Caco-2 (cell line): ENCODE measurements at regions not wholly inside any gene's neighbourhood (a gene's known extent, or its start where the extent isn't known, plus 50 kb on each side); places are given as distances from the start of the nearest gene placed in this dataset.

Experiments
- BruUV-seq: library from RNA; stranded (reverse); fragments of 400-500 nt; replicated peaks from 2 replicates; lab custom pipeline; 2021; lab: Mats Ljungman, UMichigan
- CTCF ChIA-PET: fragments of 300-600 bp; sonication (Branson Sonifier 250); formaldehyde crosslinking; loops from one replicate; lab custom pipeline; 2022; ENCODE audit warnings: antibody characterized with exemption; lab: Charles Lee
- POLR2A ChIA-PET: fragments of 300-600 bp; sonication (Branson Sonifier 250); formaldehyde crosslinking; loops from one replicate; lab custom pipeline; 2022; ENCODE audit warnings: antibody characterized with exemption; lab: Charles Lee
- DNase-seq, 2 experiments: peaks; one replicate each; pipeline versions ENCODE4 v3.0.0 to v3.0.0-alpha.2; 2020 to 2022
- H3K27me3 ChIP-seq: replicated peaks from 2 replicates; pipeline ENCODE4 v1.6.0; 2011; ENCODE audit warnings: low read length; ENCODE audit not compliant: control insufficient read depth, insufficient read depth
- H3K36me3 ChIP-seq: 2 replicates; pipeline ENCODE4 v1.5.1; 2011; ENCODE audit warnings: low read length; ENCODE audit not compliant: control insufficient read depth, insufficient read depth
- H3K4me1 ChIP-seq: fragments of 250-450 bp; sonication (Bioruptor Pico); 2 replicates; pipeline ENCODE4 v1.5.1; 2020; ENCODE audit warnings: mild to moderate bottlenecking
- H3K4me3 ChIP-seq: 2 replicates; pipeline ENCODE4 v1.5.1; 2011; ENCODE audit warnings: low read depth, mild to moderate bottlenecking, control low read depth, low read length
- H3K9me3 ChIP-seq: fragments of 250-450 bp; sonication (Bioruptor Pico); 2 replicates; pipeline ENCODE4 v1.5.1; 2020; ENCODE audit warnings: mild to moderate bottlenecking, moderate library complexity
- H3K27ac Mint-ChIP-seq: one replicate; pipeline ENCODE4 v1.8.0; 2022; ENCODE audit warnings: mixed read lengths; ENCODE audit not compliant: unreplicated experiment
- H3K27me3 Mint-ChIP-seq: one replicate; pipeline ENCODE4 v1.8.0; 2022; ENCODE audit warnings: mixed read lengths; ENCODE audit not compliant: insufficient read depth, unreplicated experiment
- H3K36me3 Mint-ChIP-seq: one replicate; pipeline ENCODE4 v1.8.0; 2022; ENCODE audit warnings: mild to moderate bottlenecking, mixed read lengths; ENCODE audit not compliant: insufficient read depth, unreplicated experiment
- H3K4me1 Mint-ChIP-seq: one replicate; pipeline ENCODE4 v1.8.0; 2022; ENCODE audit warnings: low read depth, mixed read lengths; ENCODE audit not compliant: unreplicated experiment
- H3K4me3 Mint-ChIP-seq: one replicate; pipeline ENCODE4 v1.8.0; 2022; ENCODE audit warnings: mild to moderate bottlenecking, moderate library complexity, mixed read lengths; ENCODE audit not compliant: unreplicated experiment
- H3K9me3 Mint-ChIP-seq: one replicate; pipeline ENCODE4 v1.8.0; 2022; ENCODE audit warnings: mixed read lengths; ENCODE audit not compliant: unreplicated experiment
- CTCF ChIP-seq, 2 experiments: fragments of 200-600 bp in 1 of 2; IDR thresholded peaks; 1 replicate in 1 of 2; 2 replicates in 1 of 2; pipeline versions ENCODE4 v1.5.1 to v1.8.0; 2011 to 2022; ENCODE audit warnings: antibody characterized with exemption in 1 of 2, control low read depth in 1 of 2, inconsistent platforms in 1 of 2, low read depth in 1 of 2, low read length in 1 of 2, mild to moderate bottlenecking in 1 of 2, moderate library complexity in 1 of 2; ENCODE audit not compliant: insufficient read depth in 1 of 2, severe bottlenecking in 1 of 2, unreplicated experiment in 1 of 2
- intact Hi-C: fragments of 100-400 bp; cut with micrococcal nuclease; formaldehyde crosslinking; loops from one replicate; pipeline ENCODE4 v1.10.0; 2022; ENCODE audit not compliant: unreplicated experiment

- Histone ChIP-seq H3K9me3 (no peaks in the 10 kb centered on the region), H3K36me3 (no peaks in the 10 kb centered on the region), H3K27me3 (no peaks in the 10 kb centered on the region), H3K4me1 (no peaks in the 10 kb centered on the region), H3K4me3 (no peak overlapping the region)
- TF ChIP-seq CTCF (IDR thresholded peaks at IDR 0.05; ENCODE audit: insufficient read depth in 1 of 2, low read depth in 1 of 2, low read length in 1 of 2, severe bottlenecking in 1 of 2, unreplicated experiment in 1 of 2), result no peak
- CTCF ChIA-PET, result no interaction called here
- POLR2A ChIA-PET, result no interaction called here
- no peak overlapping the region for H3K4me3 Mint-ChIP-seq
- no peaks in the 10 kb centered on the region for H3K9me3 Mint-ChIP-seq
- no peaks in the 10 kb centered on the region for H3K4me1 Mint-ChIP-seq
- intact Hi-C loops, result no loop called here
- H3K27ac Mint-ChIP-seq, result no peak overlapping the region
- no peaks in the 10 kb centered on the region for H3K36me3 Mint-ChIP-seq
- no TSS peak for BruUV-seq
- H3K27me3 Mint-ChIP-seq, result peaks cover 3% of the 10 kb centered on the region
- no peak for DNase-seq
Observed at GRCh38 chr20:7195704-7196103, 428.2 kb downstream of the BMP2 start.

- peaks cover 3% of the 10 kb centered on the region for H3K27me3 Mint-ChIP-seq
- DNase-seq, result no peak
- no peaks in the 10 kb centered on the region for H3K9me3 Mint-ChIP-seq
- no peaks in the 10 kb centered on the region for H3K36me3 Mint-ChIP-seq
- POLR2A ChIA-PET, result no interaction called here
- H3K4me1 ChIP-seq, result no peaks in the 10 kb centered on the region
- CTCF ChIA-PET, result no interaction called here
- no TSS peak for BruUV-seq
- no peak overlapping the region for H3K4me3 ChIP-seq
- no peaks in the 10 kb centered on the region for H3K36me3 ChIP-seq
- intact Hi-C loops, result no loop called here
- no peaks in the 10 kb centered on the region for H3K27me3 ChIP-seq
- no peak overlapping the region for H3K27ac Mint-ChIP-seq
- no peaks in the 10 kb centered on the region for H3K4me1 Mint-ChIP-seq
- no peaks in the 10 kb centered on the region for H3K9me3 ChIP-seq
- TF ChIP-seq CTCF (IDR thresholded peaks at IDR 0.05; ENCODE audit: insufficient read depth in 1 of 2, low read depth in 1 of 2, low read length in 1 of 2, severe bottlenecking in 1 of 2, unreplicated experiment in 1 of 2), result no peak
- no peak overlapping the region for H3K4me3 Mint-ChIP-seq
Observed at GRCh38 chr20:7196481-7196880, 429.0 kb downstream of the BMP2 start.

- Mint-ChIP-seq H3K27me3 (peaks cover 3% of the 10 kb centered on the region), H3K4me1 (no peaks in the 10 kb centered on the region), H3K4me3 (no peak overlapping the region), H3K36me3 (no peaks in the 10 kb centered on the region), H3K9me3 (no peaks in the 10 kb centered on the region), H3K27ac (no peak overlapping the region)
- no peak for DNase-seq
- Histone ChIP-seq H3K4me3 (no peak overlapping the region), H3K4me1 (no peaks in the 10 kb centered on the region), H3K27me3 (no peaks in the 10 kb centered on the region), H3K9me3 (no peaks in the 10 kb centered on the region), H3K36me3 (no peaks in the 10 kb centered on the region)
- no peak for TF ChIP-seq CTCF (IDR thresholded peaks at IDR 0.05; ENCODE audit: insufficient read depth in 1 of 2, low read depth in 1 of 2, low read length in 1 of 2, severe bottlenecking in 1 of 2, unreplicated experiment in 1 of 2)
- CTCF ChIA-PET, result no interaction called here
- no TSS peak for BruUV-seq
- POLR2A ChIA-PET, result no interaction called here
- intact Hi-C loops, result no loop called here
Observed at GRCh38 chr20:7199861-7200260, 432.4 kb downstream of the BMP2 start.
